Sigmoid colon (tissue), 3 donors: ENCODE measurements at regions not wholly inside any gene's neighbourhood (a gene's known extent, or its start where the extent isn't known, plus 50 kb on each side); places are given as distances from the start of the nearest gene placed in this dataset.

Source experiments
- POLR2A ChIP-seq, 2 donors: fragments of 450-650 bp; IDR thresholded peaks; one replicate each; pipeline ENCODE4 v1.6.1; 2016; ENCODE audit warnings: antibody characterized with exemption in 2 of 2, mild to moderate bottlenecking in 2 of 2, moderate library complexity in 2 of 2
- TF ChIP-seq, protein P1 (sequence below), 4 experiments: fragments of 450-650 bp in 3 of 4; fragments of 200-600 bp in 1 of 4; IDR thresholded peaks; one replicate each; pipeline ENCODE4 v1.5.1; 2016 to 2019; ENCODE audit warnings: antibody characterized with exemption in 4 of 4, mild to moderate bottlenecking in 3 of 4, moderate library complexity in 2 of 4

DNA sequence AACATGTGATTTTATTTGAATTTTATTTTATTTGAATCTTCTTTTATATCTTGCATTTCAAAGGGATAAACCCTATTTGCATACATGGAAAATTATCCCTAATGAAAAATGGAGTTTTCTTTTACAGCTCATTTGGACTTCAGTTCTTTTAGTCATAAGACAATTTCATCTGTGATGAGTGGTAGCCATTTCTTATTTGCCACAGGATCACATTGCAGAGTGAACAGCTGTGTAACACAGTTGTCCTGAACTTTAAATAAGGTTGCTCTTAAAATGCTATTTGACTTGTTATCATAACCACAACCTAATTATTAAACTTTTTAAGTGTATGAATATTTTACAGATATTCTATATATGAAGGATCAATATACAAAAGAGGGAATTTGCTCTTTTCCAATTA, 221.7 kb upstream of the ROPN1 start:
- TF ChIP-seq POLR2A (IDR thresholded peaks at IDR 0.05), result no peak
- TF ChIP-seq, protein P1, sequence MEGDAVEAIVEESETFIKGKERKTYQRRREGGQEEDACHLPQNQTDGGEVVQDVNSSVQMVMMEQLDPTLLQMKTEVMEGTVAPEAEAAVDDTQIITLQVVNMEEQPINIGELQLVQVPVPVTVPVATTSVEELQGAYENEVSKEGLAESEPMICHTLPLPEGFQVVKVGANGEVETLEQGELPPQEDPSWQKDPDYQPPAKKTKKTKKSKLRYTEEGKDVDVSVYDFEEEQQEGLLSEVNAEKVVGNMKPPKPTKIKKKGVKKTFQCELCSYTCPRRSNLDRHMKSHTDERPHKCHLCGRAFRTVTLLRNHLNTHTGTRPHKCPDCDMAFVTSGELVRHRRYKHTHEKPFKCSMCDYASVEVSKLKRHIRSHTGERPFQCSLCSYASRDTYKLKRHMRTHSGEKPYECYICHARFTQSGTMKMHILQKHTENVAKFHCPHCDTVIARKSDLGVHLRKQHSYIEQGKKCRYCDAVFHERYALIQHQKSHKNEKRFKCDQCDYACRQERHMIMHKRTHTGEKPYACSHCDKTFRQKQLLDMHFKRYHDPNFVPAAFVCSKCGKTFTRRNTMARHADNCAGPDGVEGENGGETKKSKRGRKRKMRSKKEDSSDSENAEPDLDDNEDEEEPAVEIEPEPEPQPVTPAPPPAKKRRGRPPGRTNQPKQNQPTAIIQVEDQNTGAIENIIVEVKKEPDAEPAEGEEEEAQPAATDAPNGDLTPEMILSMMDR (IDR thresholded peaks at IDR 0.05), result no peak
